MCF 10A (cell line): ENCODE measurements at regions not wholly inside any gene's neighbourhood (a gene's known extent, or its start where the extent isn't known, plus 50 kb on each side); places are given as distances from the start of the nearest gene placed in this dataset.

Experiments used
- BruUV-seq: library from RNA; stranded (reverse); fragments of 400-500 nt; replicated peaks from 2 replicates; lab custom pipeline; 2021; lab: Mats Ljungman, UMichigan
- CTCF ChIA-PET: fragments of 300-600 bp; sonication (Branson Sonifier 250); formaldehyde crosslinking; extraction: SDS; loops from one replicate; lab custom pipeline; 2021; ENCODE audit warnings: antibody characterized with exemption, inconsistent platforms; lab: Yijun Ruan, JAX
- POLR2A ChIA-PET: fragments of 300-600, 350-650 bp; sonication (Branson Sonifier 250); formaldehyde crosslinking; extraction: SDS; loops from one replicate; lab custom pipeline; 2020; ENCODE audit warnings: antibody characterized with exemption, inconsistent platforms; lab: Yijun Ruan, JAX
- DNase-seq: peaks from one replicate; pipeline ENCODE4 v3.0.0-alpha.2; 2018; ENCODE audit not compliant: unreplicated experiment
- H3K27ac Mint-ChIP-seq: one replicate; pipeline ENCODE4 v1.8.0; 2022; ENCODE audit warnings: mild to moderate bottlenecking, low read depth, mixed read lengths; ENCODE audit not compliant: unreplicated experiment
- H3K27me3 Mint-ChIP-seq: one replicate; pipeline ENCODE4 v1.8.0; 2022; ENCODE audit warnings: mixed read lengths; ENCODE audit not compliant: insufficient read depth, unreplicated experiment
- H3K36me3 Mint-ChIP-seq: one replicate; pipeline ENCODE4 v1.8.0; 2022; ENCODE audit warnings: mild to moderate bottlenecking, moderate library complexity, mixed read lengths; ENCODE audit not compliant: insufficient read depth, unreplicated experiment
- H3K4me1 Mint-ChIP-seq: one replicate; pipeline ENCODE4 v1.8.0; 2022; ENCODE audit warnings: mixed read lengths; ENCODE audit not compliant: insufficient read depth, unreplicated experiment
- H3K4me3 Mint-ChIP-seq: one replicate; pipeline ENCODE4 v1.8.0; 2022; ENCODE audit warnings: mild to moderate bottlenecking, moderate library complexity, mixed read lengths; ENCODE audit not compliant: unreplicated experiment
- H3K9me3 Mint-ChIP-seq: one replicate; pipeline ENCODE4 v1.8.0; 2022; ENCODE audit warnings: mixed read lengths; ENCODE audit not compliant: unreplicated experiment
- CTCF ChIP-seq: fragments of 200-600 bp; IDR thresholded peaks from one replicate; pipeline ENCODE4 v1.8.0; 2022; ENCODE audit warnings: antibody characterized with exemption, mild to moderate bottlenecking; ENCODE audit not compliant: unreplicated experiment
- intact Hi-C: fragments of 100-400 bp; cut with micrococcal nuclease; formaldehyde crosslinking; loops from 2 replicates; pipeline ENCODE4 v1.14.1; 2022

- no peak for TF ChIP-seq CTCF
- peaks cover 32% of the 10 kb centered on the region for H3K27me3 Mint-ChIP-seq
- CTCF ChIA-PET = no interaction called here
- H3K4me3 Mint-ChIP-seq = no peak overlapping the region
- H3K27ac Mint-ChIP-seq = no peak overlapping the region
- no peak for DNase-seq
- intact Hi-C loops = no loop called here
- H3K4me1 Mint-ChIP-seq = peaks cover 5% of the 10 kb centered on the region
- no TSS peak for BruUV-seq
- POLR2A ChIA-PET = no interaction called here
- H3K9me3 Mint-ChIP-seq = no peaks in the 10 kb centered on the region
- H3K36me3 Mint-ChIP-seq = no peaks in the 10 kb centered on the region
These were observed 190.8 kb upstream of the NOX3 start for GRCh38 chr6:155646443-155646842.

GRCh38 chr6:155645325-155645724 is 189.7 kb upstream of the NOX3 start:
- Mint-ChIP-seq H3K27me3 (peaks cover 20% of the 10 kb centered on the region), H3K4me1 (peaks cover 5% of the 10 kb centered on the region), H3K36me3 (no peaks in the 10 kb centered on the region), H3K27ac (no peak overlapping the region), H3K9me3 (no peaks in the 10 kb centered on the region), H3K4me3 (no peak overlapping the region)
- intact Hi-C loops = no loop called here
- no peak for TF ChIP-seq CTCF
- no TSS peak for BruUV-seq
- CTCF ChIA-PET = no interaction called here
- peak; percentile 31 for DNase-seq
- POLR2A ChIA-PET = interaction anchor here (0.7 kb wide), 1 partner anchor 69 kb away, joined by 4 read pairs; no protein-coding TSS in a partner anchor

GRCh38 chr6:155641603-155642002 is 186.0 kb upstream of the NOX3 start:
- H3K9me3 Mint-ChIP-seq = no peaks in the 10 kb centered on the region

GRCh38 chr6:155638200-155638599 is 182.6 kb upstream of the NOX3 start:
- H3K4me1 Mint-ChIP-seq = no peaks in the 10 kb centered on the region
- CTCF ChIA-PET = no interaction called here
- no peaks in the 10 kb centered on the region for H3K9me3 Mint-ChIP-seq
- no peak overlapping the region for H3K27ac Mint-ChIP-seq
- no peak for DNase-seq
- TF ChIP-seq CTCF = no peak
- H3K4me3 Mint-ChIP-seq = no peak overlapping the region
- POLR2A ChIA-PET = no interaction called here
- no peaks in the 10 kb centered on the region for H3K27me3 Mint-ChIP-seq
- no TSS peak for BruUV-seq
- H3K36me3 Mint-ChIP-seq = no peaks in the 10 kb centered on the region
- intact Hi-C loops = no loop called here

More at GRCh38 chr6:155641603-155642002, 186.0 kb upstream of the NOX3 start:
- Mint-ChIP-seq H3K4me3 (no peak overlapping the region), H3K27me3 (peaks cover 5% of the 10 kb centered on the region), H3K27ac (no peak overlapping the region), H3K4me1 (peaks cover 5% of the 10 kb centered on the region), H3K36me3 (no peaks in the 10 kb centered on the region)
- ChIA-PET CTCF (no interaction called here), POLR2A (interaction anchor here (0.7 to 1.6 kb wide), 2 partner anchors 10 to 12 kb away, joined by 3 to 5 read pairs; no protein-coding TSS in a partner anchor)
- no peak for TF ChIP-seq CTCF
- intact Hi-C loops = no loop called here
- no peak for DNase-seq
- no TSS peak for BruUV-seq
